ENCODE measurements at regions not wholly inside any gene's neighbourhood (a gene's known extent, or its start where the extent isn't known, plus 50 kb on each side); places are given as distances from the start of the nearest gene placed in this dataset.

GRCh38 chr10:33455029-33455428 is 120.6 kb upstream of the NRP1 start:
- intact Hi-C loops (cut with micrococcal nuclease), result no loop called here
- Histone ChIP-seq H3K4me3 (no peak overlapping the region), H3K27me3 (ENCODE audit: low read depth) (no peaks in the 10 kb centered on the region), H3K36me3 (no peaks in the 10 kb centered on the region), H3K27ac (replicated peaks) (no peak overlapping the region), H3K4me1 (peaks cover 10% of the 10 kb centered on the region), H3K9me3 (replicated peaks) (peaks cover 13% of the 10 kb centered on the region)
- DNase-seq, result no peak
- no peak for TF ChIP-seq CTCF (IDR thresholded peaks at IDR 0.05; ENCODE audit: borderline replicate concordance)

DNA sequence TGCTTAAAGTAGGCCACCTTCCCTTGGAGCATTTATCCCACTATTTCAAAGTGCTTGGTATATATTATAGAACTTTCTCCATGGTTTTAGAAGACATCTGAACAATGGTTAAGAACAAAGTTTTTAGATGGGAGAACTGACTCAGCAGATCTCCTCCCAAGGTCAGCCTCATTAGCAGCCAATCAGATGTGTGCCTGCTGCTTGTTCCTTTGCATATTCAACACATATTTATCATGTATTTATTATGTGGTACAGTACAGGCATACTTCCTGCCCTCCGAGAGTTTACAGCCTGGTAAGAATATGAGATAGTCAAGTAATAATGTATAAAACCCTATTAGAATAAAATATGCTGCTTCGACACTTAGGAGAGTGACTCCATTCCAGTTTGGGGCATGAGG is 120.1 kb upstream of the NRP1 start:
- H3K4me1 ChIP-seq, result peaks cover 5% of the 10 kb centered on the region
- H3K36me3 ChIP-seq, result no peaks in the 10 kb centered on the region
- peaks cover 13% of the 10 kb centered on the region for H3K9me3 ChIP-seq (replicated peaks)
- intact Hi-C loops (cut with micrococcal nuclease), result no loop called here
- no peak for TF ChIP-seq CTCF (IDR thresholded peaks at IDR 0.05; ENCODE audit: borderline replicate concordance)
- no peaks in the 10 kb centered on the region for H3K27me3 ChIP-seq (ENCODE audit: low read depth)
- no peak overlapping the region for H3K4me3 ChIP-seq
- no peak overlapping the region for H3K27ac ChIP-seq (replicated peaks)
- DNase-seq, result no peak

GRCh38 chr10:33453081-33454025 is 118.9 kb upstream of the NRP1 start:
- H3K27me3 ChIP-seq (ENCODE audit: low read depth), result no peaks in the 10 kb centered on the region
- TF ChIP-seq CTCF (IDR thresholded peaks at IDR 0.05; ENCODE audit: borderline replicate concordance), result no peak
- intact Hi-C loops (cut with micrococcal nuclease), result no loop called here

DNA sequence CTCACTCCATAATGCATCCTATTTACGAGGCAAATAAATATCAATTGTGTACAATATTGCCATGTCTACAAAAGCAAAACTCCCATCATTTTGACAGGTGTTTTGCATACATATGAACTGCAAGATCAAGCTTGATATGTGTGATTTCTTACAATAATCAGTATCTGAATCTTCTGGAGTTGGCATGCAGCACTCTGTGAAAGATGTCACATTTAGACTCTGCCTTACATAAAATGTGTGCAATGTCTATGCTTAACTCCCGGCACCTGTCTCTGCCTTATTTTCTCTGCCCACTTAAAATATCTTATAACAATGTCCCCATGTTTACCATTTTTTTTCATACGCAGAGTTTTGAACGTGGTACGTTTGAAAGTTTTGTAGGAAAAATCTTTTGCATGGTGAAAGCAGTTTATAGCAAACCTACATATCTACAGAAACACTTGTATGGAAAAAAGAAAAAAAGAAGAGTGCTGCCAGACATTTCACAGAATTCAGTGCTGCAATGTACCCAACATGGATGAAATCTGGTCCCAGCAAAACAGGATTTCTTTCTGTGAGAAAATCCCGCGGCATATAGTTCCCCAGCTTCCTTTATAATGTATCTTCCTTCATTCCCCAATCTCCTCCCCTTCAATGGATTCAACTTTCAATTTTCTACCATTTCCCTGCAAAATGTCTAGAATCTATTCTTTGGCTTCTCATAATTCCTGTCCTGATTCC is 114.1 kb upstream of the NRP1 start:
- no peaks in the 10 kb centered on the region for H3K4me1 ChIP-seq
- H3K27ac ChIP-seq (replicated peaks), result no peak overlapping the region
- intact Hi-C loops (cut with micrococcal nuclease), result no loop called here
- no peak for TF ChIP-seq CTCF (IDR thresholded peaks at IDR 0.05; ENCODE audit: borderline replicate concordance)
- H3K9me3 ChIP-seq (replicated peaks), result peaks cover 13% of the 10 kb centered on the region
- no peak overlapping the region for H3K4me3 ChIP-seq
- DNase-seq, result no peak
- H3K27me3 ChIP-seq (ENCODE audit: low read depth), result no peaks in the 10 kb centered on the region
- H3K36me3 ChIP-seq, result no peaks in the 10 kb centered on the region

More at GRCh38 chr10:33453081-33454025, 118.9 kb upstream of the NRP1 start:
- Histone ChIP-seq H3K4me3 (no peak overlapping the region), H3K36me3 (no peaks in the 10 kb centered on the region), H3K9me3 (replicated peaks) (peaks cover 13% of the 10 kb centered on the region), H3K27ac (replicated peaks) (no peak overlapping the region), H3K4me1 (peaks cover 5% of the 10 kb centered on the region)
- DNase-seq, result no peak

DNA sequence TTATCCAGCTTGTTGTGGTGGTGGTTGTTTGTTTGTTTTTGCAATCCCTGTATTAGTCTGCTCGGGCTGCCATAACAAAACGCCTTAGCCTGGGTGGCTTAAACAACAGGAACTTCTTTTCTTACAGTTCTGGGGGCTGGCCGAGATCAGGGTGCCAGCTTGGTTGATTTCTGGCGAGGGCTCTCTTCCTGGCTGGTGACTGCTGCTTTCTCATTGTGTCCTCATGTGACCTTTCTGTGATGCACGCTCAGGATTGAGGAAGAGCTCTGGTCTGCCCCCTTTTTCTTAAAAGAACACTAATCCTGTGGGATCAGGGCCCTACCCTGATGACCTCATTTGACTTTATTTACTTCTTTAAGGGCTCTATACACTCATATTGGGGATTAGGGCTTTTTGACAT is 107.1 kb upstream of the NRP1 start:
- DNase-seq, result no peak
- H3K9me3 ChIP-seq (replicated peaks), result no peaks in the 10 kb centered on the region
- TF ChIP-seq CTCF (IDR thresholded peaks at IDR 0.05; ENCODE audit: borderline replicate concordance), result no peak
- H3K36me3 ChIP-seq, result no peaks in the 10 kb centered on the region
- H3K4me1 ChIP-seq, result peaks cover 9% of the 10 kb centered on the region
- no peaks in the 10 kb centered on the region for H3K27me3 ChIP-seq (ENCODE audit: low read depth)
- H3K4me3 ChIP-seq, result no peak overlapping the region
- H3K27ac ChIP-seq (replicated peaks), result no peak overlapping the region
- intact Hi-C loops (cut with micrococcal nuclease), result no loop called here

Measured in left ventricle myocardium inferior (tissue), 1 donor.